ENCODE measurements at regions not wholly inside any gene's neighbourhood (a gene's known extent, or its start where the extent isn't known, plus 50 kb on each side); places are given as distances from the start of the nearest gene placed in this dataset.
"Not testable (repeated sequence)": the region's sequence is repeated elsewhere in the genome, so short reads cannot be mapped to it uniquely, and the experiment has no call there.

GRCh38 chr10:90197766-90198165 is 496.4 kb downstream of the KIF20B start:
- DNase-seq, result no peak

- no peak for DNase-seq
These were observed 497.7 kb downstream of the KIF20B start for GRCh38 chr10:90199093-90199492.

- no peak for DNase-seq
These were observed 498.1 kb downstream of the KIF20B start for GRCh38 chr10:90199513-90199912.

GRCh38 chr10:90204131-90204955 is 503.0 kb downstream of the KIF20B start:
- no peak for DNase-seq

GRCh38 chr10:90204956-90205314 is 503.5 kb downstream of the KIF20B start:
- DNase-seq, result no peak

- DNase-seq, result no peak
These were observed 503.9 kb downstream of the KIF20B start for GRCh38 chr10:90205340-90205739.

- no peak for DNase-seq
These were observed 512.0 kb downstream of the KIF20B start for GRCh38 chr10:90213346-90213745.

GRCh38 chr10:90218846-90219245 is 517.5 kb downstream of the KIF20B start:
- no peak for DNase-seq

- no peak for DNase-seq
These were observed 521.0 kb downstream of the KIF20B start for GRCh38 chr10:90222372-90222771.

GRCh38 chr10:90222939-90223338 is 521.5 kb downstream of the KIF20B start:
- DNase-seq, result no peak

GRCh38 chr10:90224791-90225566 is 523.6 kb downstream of the KIF20B start:
- no peak for DNase-seq

GRCh38 chr10:90226517-90226916 is 525.1 kb downstream of the KIF20B start:
- DNase-seq, result no peak

GRCh38 chr10:90227217-90227656 is 525.8 kb downstream of the KIF20B start:
- DNase-seq, result no peak

GRCh38 chr10:90227786-90228185 is 526.4 kb downstream of the KIF20B start:
- no peak for DNase-seq

- no peak for DNase-seq
These were observed 528.1 kb downstream of the KIF20B start for GRCh38 chr10:90229486-90229885.

- DNase-seq, result not testable (repeated sequence)
These were observed 532.4 kb downstream of the KIF20B start for GRCh38 chr10:90233805-90234204.

GRCh38 chr10:90245623-90246022 is 544.2 kb downstream of the KIF20B start:
- DNase-seq, result no peak

- DNase-seq, result not testable (repeated sequence)
These were observed 549.4 kb downstream of the KIF20B start for GRCh38 chr10:90250784-90251183.

- no peak for DNase-seq
These were observed 568.3 kb downstream of the KIF20B start for GRCh38 chr10:90269699-90270098.

GRCh38 chr10:90274721-90275468 is 573.5 kb downstream of the KIF20B start:
- no peak for DNase-seq

- DNase-seq, result no peak
These were observed 575.6 kb downstream of the KIF20B start for GRCh38 chr10:90276894-90277475.

GRCh38 chr10:90286406-90286805 is 571.4 kb downstream of the HTR7 start:
- DNase-seq, result no peak

GRCh38 chr10:90286941-90287340 is 570.9 kb downstream of the HTR7 start:
- no peak for DNase-seq
